H9 (cell line): ENCODE measurements at regions not wholly inside any gene's neighbourhood (a gene's known extent, or its start where the extent isn't known, plus 50 kb on each side); places are given as distances from the start of the nearest gene placed in this dataset.

ENCODE experiments used
- DNase-seq: peaks from one replicate; pipeline ENCODE4 v3.0.0-alpha.2; 2017
- H2AFZ ChIP-seq: one replicate; pipeline ENCODE4 v1.6.1; 2013; ENCODE audit warnings: mild to moderate bottlenecking, low read length, control low read depth, moderate library complexity
- H2AK5ac ChIP-seq: 2 replicates; pipeline ENCODE4 v1.6.1; 2013; ENCODE audit warnings: low read length, control low read depth, mixed read lengths; ENCODE audit not compliant: insufficient read length
- H2BK120ac ChIP-seq: one replicate; pipeline ENCODE4 v1.6.1; 2013; ENCODE audit warnings: low read depth, mild to moderate bottlenecking, low read length, control low read depth, inconsistent platforms; ENCODE audit not compliant: poor library complexity, severe bottlenecking
- H2BK12ac ChIP-seq: 2 replicates; pipeline ENCODE4 v1.6.1; 2013; ENCODE audit warnings: low read length, control low read depth, mixed read lengths, low read depth; ENCODE audit not compliant: insufficient read length
- H2BK15ac ChIP-seq: 2 replicates; pipeline ENCODE4 v1.6.1; 2013; ENCODE audit warnings: low read depth, low read length, control low read depth
- H2BK20ac ChIP-seq: one replicate; pipeline ENCODE4 v1.6.1; 2013; ENCODE audit warnings: low read depth, mild to moderate bottlenecking, low read length, control low read depth, inconsistent platforms; ENCODE audit not compliant: poor library complexity, severe bottlenecking
- H2BK5ac ChIP-seq: 2 replicates; pipeline ENCODE4 v1.6.1; 2013; ENCODE audit warnings: low read length, control low read depth, mixed read lengths; ENCODE audit not compliant: insufficient read length
- H3K14ac ChIP-seq: 2 replicates; pipeline ENCODE4 v1.6.1; 2013; ENCODE audit warnings: low read length, control low read depth; ENCODE audit not compliant: insufficient read depth
- H3K18ac ChIP-seq: 2 replicates; pipeline ENCODE4 v1.6.1; 2013; ENCODE audit warnings: low read depth, mild to moderate bottlenecking, mixed read lengths, low read length, control low read depth; ENCODE audit not compliant: insufficient read length
- H3K23ac ChIP-seq: 2 replicates; pipeline ENCODE4 v1.6.1; 2013; ENCODE audit warnings: low read length, control low read depth, mixed read lengths, low read depth; ENCODE audit not compliant: insufficient read length
- H3K23me2 ChIP-seq: 2 replicates; pipeline ENCODE4 v1.6.1; 2013; ENCODE audit warnings: low read depth, mild to moderate bottlenecking, mixed read lengths, low read length, control low read depth; ENCODE audit not compliant: insufficient read length, poor library complexity, severe bottlenecking
- H3K27ac ChIP-seq: 2 replicates; pipeline ENCODE4 v1.5.1; 2013; ENCODE audit warnings: low read length, control low read depth, mixed read lengths, low read depth; ENCODE audit not compliant: insufficient read length
- H3K27me3 ChIP-seq: 2 replicates; pipeline ENCODE4 v1.6.1; 2013; ENCODE audit warnings: low read length, control low read depth, inconsistent platforms; ENCODE audit not compliant: insufficient read depth
- H3K4ac ChIP-seq: 2 replicates; pipeline ENCODE4 v1.6.1; 2013; ENCODE audit warnings: low read depth, mild to moderate bottlenecking, control low read depth, inconsistent platforms, low read length, moderate library complexity
- H3K4me1 ChIP-seq: 2 replicates; pipeline ENCODE4 v1.6.1; 2013; ENCODE audit warnings: low read length, control low read depth, inconsistent platforms; ENCODE audit not compliant: insufficient read depth
- H3K4me2 ChIP-seq: 2 replicates; pipeline ENCODE4 v1.6.1; 2013; ENCODE audit warnings: low read length, control low read depth, mixed read lengths; ENCODE audit not compliant: insufficient read length, insufficient read depth
- H3K56ac ChIP-seq: 2 replicates; pipeline ENCODE4 v1.6.1; 2013; ENCODE audit warnings: low read depth, mild to moderate bottlenecking, mixed read lengths, low read length, control low read depth; ENCODE audit not compliant: insufficient read length
- H3K79me1 ChIP-seq: 2 replicates; pipeline ENCODE4 v1.6.1; 2013; ENCODE audit warnings: low read depth, mild to moderate bottlenecking, moderate library complexity, low read length, control low read depth, inconsistent platforms; ENCODE audit not compliant: insufficient read depth, poor library complexity, severe bottlenecking
- H3K79me2 ChIP-seq: 2 replicates; pipeline ENCODE4 v1.6.1; 2013; ENCODE audit warnings: low read length, control low read depth, inconsistent platforms; ENCODE audit not compliant: insufficient read depth
- H3K9ac ChIP-seq: 2 replicates; pipeline ENCODE4 v1.6.1; 2013; ENCODE audit warnings: low read length, control low read depth, mixed read lengths; ENCODE audit not compliant: insufficient read length; ENCODE audit errors: extremely low read depth
- H3K9me3 ChIP-seq: one replicate; pipeline ENCODE4 v1.6.1; 2013; ENCODE audit warnings: low read depth, low read length, inconsistent platforms; ENCODE audit not compliant: control insufficient read depth
- H3T11ph ChIP-seq: one replicate; pipeline ENCODE4 v1.6.1; 2013; ENCODE audit warnings: mild to moderate bottlenecking, low read length, control low read depth, inconsistent platforms
- H4K20me1 ChIP-seq: one replicate; pipeline ENCODE4 v1.6.1; 2013; ENCODE audit not compliant: control insufficient read depth, insufficient read length, insufficient read depth
- H4K5ac ChIP-seq: 2 replicates; pipeline ENCODE4 v1.6.1; 2013; ENCODE audit warnings: low read depth, mild to moderate bottlenecking, mixed read lengths, low read length, control low read depth; ENCODE audit not compliant: insufficient read length
- H4K8ac ChIP-seq: replicated peaks from 2 replicates; pipeline ENCODE4 v1.6.1; 2013; ENCODE audit warnings: low read length, control low read depth, mixed read lengths, low read depth; ENCODE audit not compliant: insufficient read length
- H4K91ac ChIP-seq: 2 replicates; pipeline ENCODE4 v1.6.1; 2013; ENCODE audit warnings: low read depth, mild to moderate bottlenecking, moderate library complexity, mixed read lengths, low read length, control low read depth; ENCODE audit not compliant: insufficient read length
- H3K27ac Mint-ChIP-seq, 3 experiments: 2 replicates in 2 of 3; 3 replicates in 1 of 3; pipeline ENCODE4 v1.8.0; 2020 to 2021; ENCODE audit warnings: mixed read lengths in 3 of 3, mild to moderate bottlenecking in 1 of 3, moderate library complexity in 1 of 3
- H3K27me3 Mint-ChIP-seq: 2 replicates; pipeline ENCODE4 v1.8.0; 2021; ENCODE audit warnings: low read depth, mild to moderate bottlenecking, moderate library complexity, mixed read lengths
- H3K36me3 Mint-ChIP-seq, 3 experiments: 2 replicates in 2 of 3; 3 replicates in 1 of 3; pipeline ENCODE4 v1.8.0; 2020 to 2021; ENCODE audit warnings: low read depth in 3 of 3, mixed read lengths in 3 of 3; ENCODE audit not compliant: insufficient read depth in 1 of 3
- H3K4me1 Mint-ChIP-seq, 2 experiments: 2 replicates each; pipeline ENCODE4 v1.8.0; 2020; ENCODE audit warnings: mixed read lengths in 2 of 2
- H3K4me3 Mint-ChIP-seq, 2 experiments: 2 replicates in 1 of 2; 3 replicates in 1 of 2; pipeline ENCODE4 v1.8.0; 2020 to 2021; ENCODE audit warnings: mild to moderate bottlenecking in 2 of 2, mixed read lengths in 2 of 2, moderate library complexity in 1 of 2
- H3K9me3 Mint-ChIP-seq, 2 experiments: 2 replicates in 1 of 2; 3 replicates in 1 of 2; pipeline ENCODE4 v1.8.0; 2020; ENCODE audit warnings: mild to moderate bottlenecking in 2 of 2, mixed read lengths in 2 of 2, moderate library complexity in 1 of 2
- CTCF ChIP-seq: fragments of 200-600 bp; sonication (generic); conservative IDR thresholded peaks from 3 replicates; pipeline ENCODE4 v1.8.0; 2021; ENCODE audit warnings: antibody characterized with exemption, mild to moderate bottlenecking
- WGBS: extraction: QIAGEN DNeasy Blood & Tissue Kit; methylation state at CpG from one replicate; pipeline ENCODE4 v1.1.7; 2013; ENCODE audit warnings: missing lambda C conversion rate, low lambda C conversion rate, mixed read lengths; ENCODE audit not compliant: insufficient read length; ENCODE audit errors: extremely low coverage; 5-methylcytosine and 5-hydroxymethylcytosine counted together

GRCh38 chr4:138045036-138045435 lies 197.1 kb downstream of the SLC7A11 start:
- Histone ChIP-seq H4K5ac (no peak overlapping the region), H2BK20ac (no peak overlapping the region), H4K91ac (no peak overlapping the region), H3K4me2 (no peak overlapping the region), H3K23me2 (no peaks in the 10 kb centered on the region), H2BK12ac (no peak overlapping the region), H3K79me2 (no peaks in the 10 kb centered on the region), H4K8ac (no peak overlapping the region), H3K23ac (no peak overlapping the region), H4K20me1 (no peaks in the 10 kb centered on the region), H2AFZ (no peak overlapping the region), H3K27me3 (no peaks in the 10 kb centered on the region), H2BK120ac (no peak overlapping the region), H3K9me3 (no peaks in the 10 kb centered on the region), H2BK5ac (no peak overlapping the region), H2AK5ac (no peak overlapping the region), H2BK15ac (no peak overlapping the region), H3K14ac (no peak overlapping the region), H3K4me1 (peaks cover 2% of the 10 kb centered on the region; the same call in 1 of the 2 replicates), H3T11ph (no peak overlapping the region), H3K9ac (no peak overlapping the region), H3K27ac (no peak overlapping the region), H3K56ac (no peak overlapping the region), H3K79me1 (no peaks in the 10 kb centered on the region), H3K18ac (no peak overlapping the region), H3K4ac (no peak overlapping the region)
- Mint-ChIP-seq H3K36me3 (no peaks in the 10 kb centered on the region), H3K9me3 (no peaks in the 10 kb centered on the region), H3K4me1 (peaks cover 32 to 41% of the 10 kb centered on the region in 2 experiments), H3K27ac (no peak overlapping the region), H3K4me3 (no peak overlapping the region), H3K27me3 (no peaks in the 10 kb centered on the region)
- no CpG with 5 or more reads among the region's 3 CpGs for WGBS
- TF ChIP-seq CTCF: no peak
- no peak for DNase-seq
